ENCODE measurements at regions not wholly inside any gene's neighbourhood (a gene's known extent, or its start where the extent isn't known, plus 50 kb on each side); places are given as distances from the start of the nearest gene placed in this dataset.

- no peak overlapping the region for H3K4me2 ChIP-seq
- no peaks in the 10 kb centered on the region for H3K9me2 ChIP-seq (ENCODE audit: insufficient read depth)
- TF ChIP-seq, protein P1, sequence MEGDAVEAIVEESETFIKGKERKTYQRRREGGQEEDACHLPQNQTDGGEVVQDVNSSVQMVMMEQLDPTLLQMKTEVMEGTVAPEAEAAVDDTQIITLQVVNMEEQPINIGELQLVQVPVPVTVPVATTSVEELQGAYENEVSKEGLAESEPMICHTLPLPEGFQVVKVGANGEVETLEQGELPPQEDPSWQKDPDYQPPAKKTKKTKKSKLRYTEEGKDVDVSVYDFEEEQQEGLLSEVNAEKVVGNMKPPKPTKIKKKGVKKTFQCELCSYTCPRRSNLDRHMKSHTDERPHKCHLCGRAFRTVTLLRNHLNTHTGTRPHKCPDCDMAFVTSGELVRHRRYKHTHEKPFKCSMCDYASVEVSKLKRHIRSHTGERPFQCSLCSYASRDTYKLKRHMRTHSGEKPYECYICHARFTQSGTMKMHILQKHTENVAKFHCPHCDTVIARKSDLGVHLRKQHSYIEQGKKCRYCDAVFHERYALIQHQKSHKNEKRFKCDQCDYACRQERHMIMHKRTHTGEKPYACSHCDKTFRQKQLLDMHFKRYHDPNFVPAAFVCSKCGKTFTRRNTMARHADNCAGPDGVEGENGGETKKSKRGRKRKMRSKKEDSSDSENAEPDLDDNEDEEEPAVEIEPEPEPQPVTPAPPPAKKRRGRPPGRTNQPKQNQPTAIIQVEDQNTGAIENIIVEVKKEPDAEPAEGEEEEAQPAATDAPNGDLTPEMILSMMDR (conservative IDR thresholded peaks at IDR 0.05) = no peak
- no peak for TF ChIP-seq EZH2 (IDR thresholded peaks at IDR 0.05; ENCODE audit: low read depth)
- H3K9me3 ChIP-seq (ENCODE audit: insufficient read depth, low read depth) = no peaks in the 10 kb centered on the region
- H3K27me3 ChIP-seq (ENCODE audit: insufficient read depth, low read depth) = no peaks in the 10 kb centered on the region
- intact Hi-C loops (cut with micrococcal nuclease; ENCODE audit: unreplicated experiment) = no loop called here
- H3K36me3 ChIP-seq (ENCODE audit: low read depth) = no peaks in the 10 kb centered on the region
- H2AFZ ChIP-seq = no peak overlapping the region
- no peak for DNase-seq
- no peak overlapping the region for H3K27ac ChIP-seq
- no peaks in the 10 kb centered on the region for H3K79me2 ChIP-seq (ENCODE audit: low read depth)
- POLR2A ChIA-PET (ENCODE audit: unreplicated experiment) = no interaction called here
- no peaks in the 10 kb centered on the region for H4K20me1 ChIP-seq (ENCODE audit: insufficient read depth)
- CTCF ChIA-PET = no interaction called here
- BruUV-seq (replicated peaks) = no TSS peak
- no peaks in the 10 kb centered on the region for H3K4me1 ChIP-seq (replicated peaks; ENCODE audit: insufficient read depth)
- no peak overlapping the region for H3K4me3 ChIP-seq
- H3F3A ChIP-seq (ENCODE audit: insufficient read depth, low read depth) = no peaks in the 10 kb centered on the region
Observed at GRCh38 chr1:60889709-60890108, 192.7 kb upstream of the NFIA start.

DNA sequence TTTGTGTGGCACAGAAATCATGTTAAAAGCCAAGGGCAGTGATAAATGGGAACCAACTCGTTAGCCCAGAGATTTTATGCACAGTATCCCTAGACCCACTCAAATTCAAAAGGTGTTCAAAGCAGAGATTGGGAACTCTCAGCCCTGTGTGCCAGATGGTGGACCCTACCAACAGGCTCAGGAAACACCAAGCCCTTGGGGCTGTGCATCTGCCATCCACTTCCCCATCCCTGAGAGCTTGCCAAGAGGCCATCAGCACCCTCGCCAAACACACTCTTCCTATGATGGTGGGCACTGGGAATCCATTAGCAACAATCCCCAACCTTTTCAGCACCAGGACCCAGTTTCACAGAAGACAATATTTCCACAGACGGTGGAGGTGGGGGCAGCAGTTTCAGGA is 194.2 kb upstream of the NFIA start:
- ChIA-PET POLR2A (ENCODE audit: unreplicated experiment) (no interaction called here), CTCF (no interaction called here)
- DNase-seq = no peak
- no TSS peak for BruUV-seq (replicated peaks)
- intact Hi-C loops (cut with micrococcal nuclease; ENCODE audit: unreplicated experiment) = no loop called here
- Histone ChIP-seq H4K20me1 (ENCODE audit: insufficient read depth) (no peaks in the 10 kb centered on the region), H3K4me3 (no peak overlapping the region), H3K27ac (no peak overlapping the region), H3K4me1 (replicated peaks; ENCODE audit: insufficient read depth) (no peaks in the 10 kb centered on the region), H2AFZ (no peak overlapping the region), H3K9me3 (ENCODE audit: insufficient read depth, low read depth) (no peaks in the 10 kb centered on the region), H3K79me2 (ENCODE audit: low read depth) (no peaks in the 10 kb centered on the region), H3K9me2 (ENCODE audit: insufficient read depth) (no peaks in the 10 kb centered on the region), H3K27me3 (ENCODE audit: insufficient read depth, low read depth) (no peaks in the 10 kb centered on the region), H3K4me2 (no peak overlapping the region), H3K36me3 (ENCODE audit: low read depth) (no peaks in the 10 kb centered on the region), H3F3A (ENCODE audit: insufficient read depth, low read depth) (no peaks in the 10 kb centered on the region)
- TF ChIP-seq, protein P1 (conservative IDR thresholded peaks at IDR 0.05) = no peak
- no peak for TF ChIP-seq EZH2 (IDR thresholded peaks at IDR 0.05; ENCODE audit: low read depth)

DNA sequence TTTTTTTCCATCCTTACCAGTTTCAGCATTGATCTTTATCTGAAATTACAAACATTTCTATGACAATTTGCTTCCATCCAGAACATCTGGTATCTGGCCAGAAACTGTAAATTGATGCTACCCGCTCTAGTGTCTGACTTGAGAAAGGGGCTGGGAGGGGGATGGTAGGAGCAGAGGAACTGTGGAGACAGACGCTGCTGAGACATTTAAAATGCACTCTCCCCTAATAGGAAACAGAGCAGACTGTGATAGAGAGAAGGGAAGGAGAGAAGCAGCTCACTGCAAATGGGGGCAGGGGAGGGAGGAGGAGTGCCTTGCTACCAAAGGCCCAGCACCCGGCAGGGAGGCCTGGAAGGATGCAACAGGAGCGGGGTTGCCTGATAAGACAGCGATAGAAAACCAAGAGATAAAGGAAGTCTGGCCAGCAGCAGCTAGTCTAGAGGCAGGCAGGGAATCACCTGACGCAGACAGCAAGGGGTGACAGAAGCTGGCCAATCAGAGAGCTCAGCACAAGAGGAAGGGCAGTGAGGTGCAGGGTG is 195.5 kb upstream of the NFIA start:
- Histone ChIP-seq H3F3A (ENCODE audit: insufficient read depth, low read depth) (no peaks in the 10 kb centered on the region), H3K4me1 (replicated peaks; ENCODE audit: insufficient read depth) (no peaks in the 10 kb centered on the region), H3K4me2 (no peak overlapping the region), H3K27ac (no peak overlapping the region), H3K9me3 (ENCODE audit: insufficient read depth, low read depth) (no peaks in the 10 kb centered on the region), H3K36me3 (ENCODE audit: low read depth) (no peaks in the 10 kb centered on the region), H4K20me1 (ENCODE audit: insufficient read depth) (no peaks in the 10 kb centered on the region), H3K79me2 (ENCODE audit: low read depth) (no peaks in the 10 kb centered on the region), H2AFZ (no peak overlapping the region), H3K4me3 (no peak overlapping the region), H3K9me2 (ENCODE audit: insufficient read depth) (no peaks in the 10 kb centered on the region), H3K27me3 (ENCODE audit: insufficient read depth, low read depth) (no peaks in the 10 kb centered on the region)
- BruUV-seq (replicated peaks) = no TSS peak
- POLR2A ChIA-PET (ENCODE audit: unreplicated experiment) = no interaction called here
- no peak for TF ChIP-seq EZH2 (IDR thresholded peaks at IDR 0.05; ENCODE audit: low read depth)
- TF ChIP-seq, protein P1 (conservative IDR thresholded peaks at IDR 0.05) = no peak
- CTCF ChIA-PET = interaction anchor here (0.5 kb wide), 1 partner anchor 934 kb away, joined by 9 read pairs; no protein-coding TSS in a partner anchor
- DNase-seq = no peak
- intact Hi-C loops (cut with micrococcal nuclease; ENCODE audit: unreplicated experiment) = no loop called here
